Type B pancreatic cell (in vitro differentiated cells): ENCODE measurements at regions not wholly inside any gene's neighbourhood (a gene's known extent, or its start where the extent isn't known, plus 50 kb on each side); places are given as distances from the start of the nearest gene placed in this dataset.

ENCODE experiments used
- DNase-seq: peaks from one replicate; pipeline ENCODE4 v3.0.0; 2021; ENCODE audit warnings: mixed read lengths; ENCODE audit not compliant: unreplicated experiment; ENCODE audit errors: extremely low spot score
- H3K27ac Mint-ChIP-seq: 2 replicates; pipeline ENCODE4 v1.8.0; 2021; ENCODE audit warnings: mild to moderate bottlenecking, mixed read lengths
- H3K27me3 Mint-ChIP-seq: 2 replicates; pipeline ENCODE4 v1.8.0; 2021; ENCODE audit warnings: mixed read lengths
- H3K36me3 Mint-ChIP-seq: 2 replicates; pipeline ENCODE4 v1.8.0; 2021; ENCODE audit warnings: mixed read lengths
- H3K4me1 Mint-ChIP-seq: one replicate; pipeline ENCODE4 v1.8.0; 2021; ENCODE audit warnings: mixed read lengths; ENCODE audit not compliant: unreplicated experiment
- H3K4me3 Mint-ChIP-seq: 2 replicates; pipeline ENCODE4 v1.8.0; 2021; ENCODE audit warnings: mild to moderate bottlenecking, mixed read lengths
- H3K9me3 Mint-ChIP-seq: 2 replicates; pipeline ENCODE4 v1.8.0; 2021; ENCODE audit warnings: mixed read lengths
- CTCF ChIP-seq: fragments of 200-600 bp; sonication (generic); conservative IDR thresholded peaks from 2 replicates; pipeline ENCODE4 v1.5.0; 2021; ENCODE audit warnings: antibody characterized with exemption, mild to moderate bottlenecking

- H3K27ac Mint-ChIP-seq: no peak overlapping the region
- H3K9me3 Mint-ChIP-seq: peaks cover 7% of the 10 kb centered on the region
- DNase-seq: no peak
- no peak for TF ChIP-seq CTCF
- H3K4me3 Mint-ChIP-seq: no peak overlapping the region
- no peaks in the 10 kb centered on the region for H3K27me3 Mint-ChIP-seq
- H3K4me1 Mint-ChIP-seq: peaks cover 13% of the 10 kb centered on the region
- no peaks in the 10 kb centered on the region for H3K36me3 Mint-ChIP-seq
Observed at GRCh38 chr11:29184939-29185890, 831.6 kb downstream of the KCNA4 start.

GRCh38 chr11:29183301-29183700, 833.5 kb downstream of the KCNA4 start:
- Mint-ChIP-seq H3K27ac (no peak overlapping the region), H3K4me3 (no peak overlapping the region)

GRCh38 chr11:29173660-29174062, 843.2 kb downstream of the KCNA4 start:
- no peaks in the 10 kb centered on the region for H3K4me1 Mint-ChIP-seq

More at GRCh38 chr11:29183301-29183700, 833.5 kb downstream of the KCNA4 start:
- Mint-ChIP-seq H3K4me1 (peaks cover 13% of the 10 kb centered on the region), H3K36me3 (no peaks in the 10 kb centered on the region), H3K27me3 (no peaks in the 10 kb centered on the region), H3K9me3 (peaks cover 8% of the 10 kb centered on the region)
- no peak for DNase-seq
- TF ChIP-seq CTCF: no peak

GRCh38 chr11:29171360-29171950, 845.4 kb downstream of the KCNA4 start:
- no peaks in the 10 kb centered on the region for H3K9me3 Mint-ChIP-seq
- no peak for DNase-seq
- H3K4me3 Mint-ChIP-seq: no peak overlapping the region

More at GRCh38 chr11:29173660-29174062, 843.2 kb downstream of the KCNA4 start:
- H3K4me3 Mint-ChIP-seq: no peak overlapping the region
- no peaks in the 10 kb centered on the region for H3K36me3 Mint-ChIP-seq
- no peaks in the 10 kb centered on the region for H3K9me3 Mint-ChIP-seq
- H3K27me3 Mint-ChIP-seq: no peaks in the 10 kb centered on the region
- no peak for TF ChIP-seq CTCF
- H3K27ac Mint-ChIP-seq: no peak overlapping the region
- no peak for DNase-seq

GRCh38 chr11:29166306-29166705, 850.5 kb downstream of the KCNA4 start:
- Mint-ChIP-seq H3K27me3 (no peaks in the 10 kb centered on the region), H3K4me3 (no peak overlapping the region), H3K9me3 (no peaks in the 10 kb centered on the region), H3K4me1 (no peaks in the 10 kb centered on the region), H3K36me3 (no peaks in the 10 kb centered on the region), H3K27ac (no peak overlapping the region)
- no peak for TF ChIP-seq CTCF
- DNase-seq: no peak

More at GRCh38 chr11:29171360-29171950, 845.4 kb downstream of the KCNA4 start:
- no peak for TF ChIP-seq CTCF
- Mint-ChIP-seq H3K27me3 (no peaks in the 10 kb centered on the region), H3K27ac (no peak overlapping the region), H3K4me1 (no peaks in the 10 kb centered on the region), H3K36me3 (no peaks in the 10 kb centered on the region)
